ENCODE measurements at regions not wholly inside any gene's neighbourhood (a gene's known extent, or its start where the extent isn't known, plus 50 kb on each side); places are given as distances from the start of the nearest gene placed in this dataset.

- Histone ChIP-seq H3F3A (ENCODE audit: control insufficient read depth, insufficient read depth) (no peaks in the 10 kb centered on the region), H3K36me3 (ENCODE audit: control insufficient read depth, low read length) (no peaks in the 10 kb centered on the region), H3K79me2 (ENCODE audit: control insufficient read depth, low read length) (no peaks in the 10 kb centered on the region), H3K27me3 (ENCODE audit: control insufficient read depth, low read length) (no peaks in the 10 kb centered on the region), H3K4me1 (ENCODE audit: control insufficient read depth, low read length) (no peaks in the 10 kb centered on the region), H3K27ac (ENCODE audit: low read depth, low read length) (no peak overlapping the region), H4K20me1 (ENCODE audit: control insufficient read depth, insufficient read depth, low read depth, low read length) (no peaks in the 10 kb centered on the region), H3K4me3 (ENCODE audit: low read length) (no peak overlapping the region), H3K9me3 (ENCODE audit: control insufficient read depth, insufficient read depth, low read length) (no peaks in the 10 kb centered on the region), H3K4me2 (ENCODE audit: low read length) (no peak overlapping the region), H3K9me2 (replicated peaks; ENCODE audit: control insufficient read depth, low read length) (no peaks in the 10 kb centered on the region)
- TF ChIP-seq CTCF (IDR thresholded peaks at IDR 0.05; ENCODE audit: low read depth, low read length, poor library complexity, severe bottlenecking) (no peak), EZH2phosphoT487 (IDR thresholded peaks at IDR 0.05; ENCODE audit: borderline replicate concordance, low read length) (no peak)
Measured at GRCh38 chr5:24750355-24750754, 105.6 kb upstream of the CDH10 start.

- H3K79me2 ChIP-seq (ENCODE audit: control insufficient read depth, low read length): no peaks in the 10 kb centered on the region
- no peak overlapping the region for H3K27ac ChIP-seq (ENCODE audit: low read depth, low read length)
- no peak overlapping the region for H3K4me3 ChIP-seq (ENCODE audit: low read length)
- no peak overlapping the region for H3K4me2 ChIP-seq (ENCODE audit: low read length)
- H3K27me3 ChIP-seq (ENCODE audit: control insufficient read depth, low read length): no peaks in the 10 kb centered on the region
- H4K20me1 ChIP-seq (ENCODE audit: control insufficient read depth, insufficient read depth, low read depth, low read length): no peaks in the 10 kb centered on the region
- H3K4me1 ChIP-seq (ENCODE audit: control insufficient read depth, low read length): no peaks in the 10 kb centered on the region
- H3K36me3 ChIP-seq (ENCODE audit: control insufficient read depth, low read length): no peaks in the 10 kb centered on the region
- no peaks in the 10 kb centered on the region for H3K9me3 ChIP-seq (ENCODE audit: control insufficient read depth, insufficient read depth, low read length)
- TF ChIP-seq CTCF (IDR thresholded peaks at IDR 0.05; ENCODE audit: low read depth, low read length, poor library complexity, severe bottlenecking): no peak
- TF ChIP-seq EZH2phosphoT487 (IDR thresholded peaks at IDR 0.05; ENCODE audit: borderline replicate concordance, low read length): no peak
- no peaks in the 10 kb centered on the region for H3F3A ChIP-seq (ENCODE audit: control insufficient read depth, insufficient read depth)
- no peaks in the 10 kb centered on the region for H3K9me2 ChIP-seq (replicated peaks; ENCODE audit: control insufficient read depth, low read length)
Measured at GRCh38 chr5:24749701-24750100, 104.9 kb upstream of the CDH10 start.

GRCh38 chr5:24747327-24747726, 102.5 kb upstream of the CDH10 start:
- no peaks in the 10 kb centered on the region; the same call in 1 of the 2 replicates for H3K9me3 ChIP-seq (ENCODE audit: control insufficient read depth, insufficient read depth, low read length)
- no peaks in the 10 kb centered on the region for H4K20me1 ChIP-seq (ENCODE audit: control insufficient read depth, insufficient read depth, low read depth, low read length)
- no peak overlapping the region for H3K4me2 ChIP-seq (ENCODE audit: low read length)
- no peak overlapping the region for H3K4me3 ChIP-seq (ENCODE audit: low read length)
- H3K4me1 ChIP-seq (ENCODE audit: control insufficient read depth, low read length): no peaks in the 10 kb centered on the region
- H3K79me2 ChIP-seq (ENCODE audit: control insufficient read depth, low read length): no peaks in the 10 kb centered on the region
- H3K9me2 ChIP-seq (replicated peaks; ENCODE audit: control insufficient read depth, low read length): no peaks in the 10 kb centered on the region
- H3K27ac ChIP-seq (ENCODE audit: low read depth, low read length): no peak overlapping the region
- no peaks in the 10 kb centered on the region for H3K36me3 ChIP-seq (ENCODE audit: control insufficient read depth, low read length)
- H3F3A ChIP-seq (ENCODE audit: control insufficient read depth, insufficient read depth): no peaks in the 10 kb centered on the region
- no peak for TF ChIP-seq EZH2phosphoT487 (IDR thresholded peaks at IDR 0.05; ENCODE audit: borderline replicate concordance, low read length)
- no peak for TF ChIP-seq CTCF (IDR thresholded peaks at IDR 0.05; ENCODE audit: low read depth, low read length, poor library complexity, severe bottlenecking)
- H3K27me3 ChIP-seq (ENCODE audit: control insufficient read depth, low read length): no peaks in the 10 kb centered on the region

GRCh38 chr5:24742334-24742733, 97.6 kb upstream of the CDH10 start:
- no peaks in the 10 kb centered on the region for H3F3A ChIP-seq (ENCODE audit: control insufficient read depth, insufficient read depth)
- TF ChIP-seq EZH2phosphoT487 (IDR thresholded peaks at IDR 0.05; ENCODE audit: borderline replicate concordance, low read length) (no peak), CTCF (IDR thresholded peaks at IDR 0.05; ENCODE audit: low read depth, low read length, poor library complexity, severe bottlenecking) (no peak)
- H3K9me3 ChIP-seq (ENCODE audit: control insufficient read depth, insufficient read depth, low read length): no peaks in the 10 kb centered on the region; the same call in 1 of the 2 replicates

More at GRCh38 chr5:24742334-24742733, 97.6 kb upstream of the CDH10 start:
- H3K4me1 ChIP-seq (ENCODE audit: control insufficient read depth, low read length): no peaks in the 10 kb centered on the region
- no peaks in the 10 kb centered on the region for H3K36me3 ChIP-seq (ENCODE audit: control insufficient read depth, low read length)
- H3K4me3 ChIP-seq (ENCODE audit: low read length): no peak overlapping the region
- H3K4me2 ChIP-seq (ENCODE audit: low read length): no peak overlapping the region
- no peaks in the 10 kb centered on the region for H3K27me3 ChIP-seq (ENCODE audit: control insufficient read depth, low read length)
- no peaks in the 10 kb centered on the region for H3K9me2 ChIP-seq (replicated peaks; ENCODE audit: control insufficient read depth, low read length)
- H3K27ac ChIP-seq (ENCODE audit: low read depth, low read length): no peak overlapping the region
- H4K20me1 ChIP-seq (ENCODE audit: control insufficient read depth, insufficient read depth, low read depth, low read length): no peaks in the 10 kb centered on the region
- H3K79me2 ChIP-seq (ENCODE audit: control insufficient read depth, low read length): no peaks in the 10 kb centered on the region

All from DOHH2 (cell line).